Adrenal gland (tissue), 5 donors: ENCODE measurements at regions not wholly inside any gene's neighbourhood (a gene's known extent, or its start where the extent isn't known, plus 50 kb on each side); places are given as distances from the start of the nearest gene placed in this dataset.

ENCODE experiments used
- POLR2A ChIP-seq, 2 donors: fragments of 450-650 bp; IDR thresholded peaks; one replicate each; pipeline ENCODE4 v1.6.1; 2017; ENCODE audit warnings: antibody characterized with exemption in 2 of 2, mild to moderate bottlenecking in 2 of 2, moderate library complexity in 1 of 2
- TF ChIP-seq, protein P1 (sequence below), 6 experiments: fragments of 450-650 bp in 4 of 6; fragments of 200-600 bp in 2 of 6; sonication (generic) in 1 of 6; IDR thresholded peaks; 1 replicate in 5 of 6; 2 replicates in 1 of 6; pipeline versions ENCODE4 v1.5.1 to v1.8.0; 2016 to 2021; ENCODE audit warnings: antibody characterized with exemption in 6 of 6, mild to moderate bottlenecking in 2 of 6, moderate library complexity in 1 of 6
- donor health status: DM: no; HTN: no; CAD: no.

DNA sequence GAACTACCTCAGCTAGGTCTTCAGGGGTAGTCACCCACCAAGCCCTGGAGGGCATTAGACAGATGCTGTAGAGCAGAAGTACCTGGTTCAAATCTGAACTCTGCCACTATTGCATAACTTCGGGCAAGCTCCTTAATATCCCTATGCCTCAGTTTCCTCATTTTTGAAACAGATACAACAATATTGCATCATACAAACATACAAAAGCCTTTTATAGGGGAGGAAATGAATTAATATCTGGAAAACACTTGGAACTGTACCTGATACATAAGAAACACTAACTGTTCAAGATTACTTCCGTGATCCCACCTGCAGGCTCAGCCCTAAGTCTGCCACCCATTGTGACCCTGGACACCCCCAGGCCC, 166.1 kb downstream of the EFNB1 start:
- TF ChIP-seq, protein P1, sequence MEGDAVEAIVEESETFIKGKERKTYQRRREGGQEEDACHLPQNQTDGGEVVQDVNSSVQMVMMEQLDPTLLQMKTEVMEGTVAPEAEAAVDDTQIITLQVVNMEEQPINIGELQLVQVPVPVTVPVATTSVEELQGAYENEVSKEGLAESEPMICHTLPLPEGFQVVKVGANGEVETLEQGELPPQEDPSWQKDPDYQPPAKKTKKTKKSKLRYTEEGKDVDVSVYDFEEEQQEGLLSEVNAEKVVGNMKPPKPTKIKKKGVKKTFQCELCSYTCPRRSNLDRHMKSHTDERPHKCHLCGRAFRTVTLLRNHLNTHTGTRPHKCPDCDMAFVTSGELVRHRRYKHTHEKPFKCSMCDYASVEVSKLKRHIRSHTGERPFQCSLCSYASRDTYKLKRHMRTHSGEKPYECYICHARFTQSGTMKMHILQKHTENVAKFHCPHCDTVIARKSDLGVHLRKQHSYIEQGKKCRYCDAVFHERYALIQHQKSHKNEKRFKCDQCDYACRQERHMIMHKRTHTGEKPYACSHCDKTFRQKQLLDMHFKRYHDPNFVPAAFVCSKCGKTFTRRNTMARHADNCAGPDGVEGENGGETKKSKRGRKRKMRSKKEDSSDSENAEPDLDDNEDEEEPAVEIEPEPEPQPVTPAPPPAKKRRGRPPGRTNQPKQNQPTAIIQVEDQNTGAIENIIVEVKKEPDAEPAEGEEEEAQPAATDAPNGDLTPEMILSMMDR (IDR thresholded peaks at IDR 0.05), result no peak
- TF ChIP-seq POLR2A (IDR thresholded peaks at IDR 0.05), result no peak
